ENCODE measurements at regions not wholly inside any gene's neighbourhood (a gene's known extent, or its start where the extent isn't known, plus 50 kb on each side); places are given as distances from the start of the nearest gene placed in this dataset.

DNA sequence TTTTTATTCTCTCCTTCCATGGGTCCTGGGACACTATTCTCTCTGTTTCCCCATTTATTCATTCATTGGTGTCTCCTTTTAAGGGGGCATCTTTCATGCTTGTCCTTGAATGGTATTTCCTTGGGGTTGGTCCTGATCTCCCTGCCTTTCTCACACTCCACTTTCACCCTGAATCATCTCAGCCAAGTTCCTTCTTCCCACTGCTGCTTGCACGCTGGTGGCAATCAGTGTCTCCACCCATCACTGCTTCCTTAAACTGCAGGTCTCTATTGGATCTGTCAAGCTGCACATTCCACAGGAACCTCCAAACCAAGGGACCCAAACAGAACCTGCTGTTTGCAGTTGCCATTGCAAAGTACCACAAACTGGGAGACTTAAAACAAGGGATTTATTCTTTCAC is 89.3 kb upstream of the SDK2 start:
- Histone ChIP-seq H3K36me3 (replicated peaks in 1 of 2; ENCODE audit: control extremely low read depth in 1 of 2, control insufficient read depth in 1 of 2, extremely low read depth in 1 of 2, insufficient read depth in 2 of 2, low read length in 1 of 2) (no peaks in the 10 kb centered on the region), H2AFZ (ENCODE audit: insufficient read depth, low read depth, low read length, poor library complexity, severe bottlenecking) (no peak overlapping the region), H3K27ac (ENCODE audit: low read length in 2 of 2) (no peak overlapping the region), H3K4me1 (ENCODE audit: control insufficient read depth in 2 of 2, insufficient read depth in 2 of 2, low read length in 2 of 2) (no peaks in the 10 kb centered on the region), H4K20me1 (ENCODE audit: control insufficient read depth, insufficient read depth, low read length, poor library complexity, severe bottlenecking) (no peaks in the 10 kb centered on the region), H3K27me3 (replicated peaks in 1 of 4; ENCODE audit: control extremely low read depth in 1 of 4, control insufficient read depth in 3 of 4, insufficient read depth in 4 of 4, low read length in 3 of 4) (peaks cover 0 to 8% (median 0%) of the 10 kb centered on the region in 4 experiments), H3K4me3 (ENCODE audit: control extremely low read depth in 1 of 5, extremely low read depth in 1 of 5, insufficient read depth in 1 of 5, low read depth in 2 of 5, low read length in 4 of 5) (no peak overlapping the region), H3K4me2 (replicated peaks; ENCODE audit: low read depth, low read length, poor library complexity, severe bottlenecking) (no peak overlapping the region), H3K9ac (ENCODE audit: low read length) (no peak overlapping the region), H3K9me3 (ENCODE audit: control extremely low read depth in 1 of 3, control insufficient read depth in 2 of 3, insufficient read depth in 1 of 3, low read length in 2 of 3) (peaks cover 0 to 21% (median 7%) of the 10 kb centered on the region in 3 donors), H3K79me2 (ENCODE audit: control insufficient read depth, insufficient read depth, low read length) (no peaks in the 10 kb centered on the region)
- CTCF ChIA-PET = interaction anchor here (0.7 kb wide), 1 partner anchor 426 kb away, joined by 4 read pairs; no protein-coding TSS in a partner anchor
- TF ChIP-seq EZH2 (IDR thresholded peaks at IDR 0.05; ENCODE audit: borderline replicate concordance, insufficient read depth, low read depth, low read length, poor library complexity, severe bottlenecking) = no peak
- TF ChIP-seq, protein P1, sequence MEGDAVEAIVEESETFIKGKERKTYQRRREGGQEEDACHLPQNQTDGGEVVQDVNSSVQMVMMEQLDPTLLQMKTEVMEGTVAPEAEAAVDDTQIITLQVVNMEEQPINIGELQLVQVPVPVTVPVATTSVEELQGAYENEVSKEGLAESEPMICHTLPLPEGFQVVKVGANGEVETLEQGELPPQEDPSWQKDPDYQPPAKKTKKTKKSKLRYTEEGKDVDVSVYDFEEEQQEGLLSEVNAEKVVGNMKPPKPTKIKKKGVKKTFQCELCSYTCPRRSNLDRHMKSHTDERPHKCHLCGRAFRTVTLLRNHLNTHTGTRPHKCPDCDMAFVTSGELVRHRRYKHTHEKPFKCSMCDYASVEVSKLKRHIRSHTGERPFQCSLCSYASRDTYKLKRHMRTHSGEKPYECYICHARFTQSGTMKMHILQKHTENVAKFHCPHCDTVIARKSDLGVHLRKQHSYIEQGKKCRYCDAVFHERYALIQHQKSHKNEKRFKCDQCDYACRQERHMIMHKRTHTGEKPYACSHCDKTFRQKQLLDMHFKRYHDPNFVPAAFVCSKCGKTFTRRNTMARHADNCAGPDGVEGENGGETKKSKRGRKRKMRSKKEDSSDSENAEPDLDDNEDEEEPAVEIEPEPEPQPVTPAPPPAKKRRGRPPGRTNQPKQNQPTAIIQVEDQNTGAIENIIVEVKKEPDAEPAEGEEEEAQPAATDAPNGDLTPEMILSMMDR (IDR thresholded peaks at IDR 0.05) = no peak
- WGBS (ENCODE audit: insufficient coverage) = 0% methylated on average over 1 of the region's 1 CpG
- POLR2A ChIA-PET = no interaction called here
- Mint-ChIP-seq H3K27ac (no peak overlapping the region), H3K9me3 (ENCODE audit: insufficient read depth) (peaks cover 2% of the 10 kb centered on the region), H3K27me3 (peaks cover 29% of the 10 kb centered on the region), H3K4me3 (no peak overlapping the region), H3K4me1 (no peaks in the 10 kb centered on the region)
- intact Hi-C loops (cut with micrococcal nuclease) = no loop called here
- ATAC-seq (ENCODE audit: low read depth) (no peak), DNase-seq (no peak)

GRCh38 chr17:73735245-73735644 is 91.0 kb upstream of the SDK2 start:
- WGBS (ENCODE audit: insufficient coverage) = 76% methylated on average over 5 of the region's 6 CpGs
- Histone ChIP-seq H3K27me3 (replicated peaks in 1 of 4; ENCODE audit: control extremely low read depth in 1 of 4, control insufficient read depth in 3 of 4, insufficient read depth in 4 of 4, low read length in 3 of 4) (peaks cover 0 to 8% (median 0%) of the 10 kb centered on the region in 4 experiments), H3K36me3 (replicated peaks in 1 of 2; ENCODE audit: control extremely low read depth in 1 of 2, control insufficient read depth in 1 of 2, extremely low read depth in 1 of 2, insufficient read depth in 2 of 2, low read length in 1 of 2) (no peaks in the 10 kb centered on the region), H3K79me2 (ENCODE audit: control insufficient read depth, insufficient read depth, low read length) (no peaks in the 10 kb centered on the region), H4K20me1 (ENCODE audit: control insufficient read depth, insufficient read depth, low read length, poor library complexity, severe bottlenecking) (no peaks in the 10 kb centered on the region), H3K4me1 (ENCODE audit: control insufficient read depth in 2 of 2, insufficient read depth in 2 of 2, low read length in 2 of 2) (no peaks in the 10 kb centered on the region), H2AFZ (ENCODE audit: insufficient read depth, low read depth, low read length, poor library complexity, severe bottlenecking) (no peak overlapping the region), H3K4me2 (replicated peaks; ENCODE audit: low read depth, low read length, poor library complexity, severe bottlenecking) (no peak overlapping the region), H3K27ac (ENCODE audit: low read length in 2 of 2) (no peak overlapping the region), H3K9ac (ENCODE audit: low read length) (no peak overlapping the region), H3K4me3 (ENCODE audit: control extremely low read depth in 1 of 5, extremely low read depth in 1 of 5, insufficient read depth in 1 of 5, low read depth in 2 of 5, low read length in 4 of 5) (no peak overlapping the region), H3K9me3 (ENCODE audit: control extremely low read depth in 1 of 3, control insufficient read depth in 2 of 3, insufficient read depth in 1 of 3, low read length in 2 of 3) (peaks cover 0 to 13% (median 7%) of the 10 kb centered on the region in 3 donors)
- TF ChIP-seq, protein P1 (IDR thresholded peaks at IDR 0.05) = no peak
- no peak for TF ChIP-seq EZH2 (IDR thresholded peaks at IDR 0.05; ENCODE audit: borderline replicate concordance, insufficient read depth, low read depth, low read length, poor library complexity, severe bottlenecking)
- ATAC-seq (ENCODE audit: low read depth) (no peak), DNase-seq (no peak)
- CTCF ChIA-PET = interaction anchor here (1.1 kb wide), 1 partner anchor 11 kb away, joined by 3 read pairs; no protein-coding TSS in a partner anchor
- H3K27ac Mint-ChIP-seq = no peak overlapping the region
- H3K4me3 Mint-ChIP-seq = no peak overlapping the region
- intact Hi-C loops (cut with micrococcal nuclease) = no loop called here
- POLR2A ChIA-PET = interaction anchor here (0.6 kb wide), 1 partner anchor 16 kb away, joined by 3 read pairs; no protein-coding TSS in a partner anchor
- peaks cover 2% of the 10 kb centered on the region for H3K9me3 Mint-ChIP-seq (ENCODE audit: insufficient read depth)
- peaks cover 35% of the 10 kb centered on the region for H3K27me3 Mint-ChIP-seq
- no peaks in the 10 kb centered on the region for H3K4me1 Mint-ChIP-seq

Measured in B cell (primary cell).